SU-DHL-6 (cell line): ENCODE measurements at regions not wholly inside any gene's neighbourhood (a gene's known extent, or its start where the extent isn't known, plus 50 kb on each side); places are given as distances from the start of the nearest gene placed in this dataset.

Experiments used
- H2AFZ ChIP-seq: fragments of 200-600 bp; sonication (generic); 2 replicates; pipeline ENCODE4 v1.6.1; 2014; ENCODE audit warnings: low read depth, mild to moderate bottlenecking, moderate library complexity, mixed read lengths, antibody characterized with exemption, low read length; ENCODE audit not compliant: severe bottlenecking
- H3F3A ChIP-seq: fragments of 200-600 bp; shearing (Covaris generic); 2 replicates; pipeline ENCODE4 v1.6.0; 2016; ENCODE audit warnings: antibody characterized with exemption, mild to moderate bottlenecking; ENCODE audit not compliant: insufficient read depth
- H3K27ac ChIP-seq: fragments of 200-600 bp; sonication (generic); 2 replicates; pipeline ENCODE4 v1.5.1; 2016; ENCODE audit warnings: low read depth, mild to moderate bottlenecking, low read length, moderate library complexity, mixed read lengths
- H3K27me3 ChIP-seq: fragments of 200-600 bp; sonication (generic), shearing (Covaris generic); 2 replicates; pipeline ENCODE4 v1.6.0; 2014; ENCODE audit warnings: mild to moderate bottlenecking, low read length
- H3K36me3 ChIP-seq: fragments of 200-600 bp; sonication (generic); 2 replicates; pipeline ENCODE4 v1.6.1; 2014; ENCODE audit warnings: mild to moderate bottlenecking, low read length, mixed read lengths
- H3K4me2 ChIP-seq: fragments of 300-600, 200-600 bp; shearing (Covaris generic), sonication (generic); 2 replicates; pipeline ENCODE4 v1.6.0; 2014; ENCODE audit warnings: low read length, low read depth, mild to moderate bottlenecking; ENCODE audit not compliant: poor library complexity, severe bottlenecking
- H3K4me3 ChIP-seq: fragments of 200-600 bp; sonication (generic); 2 replicates; pipeline ENCODE4 v1.5.1; 2014; ENCODE audit warnings: antibody characterized with exemption, low read length, mild to moderate bottlenecking, mixed read lengths; ENCODE audit not compliant: insufficient read depth, poor library complexity, severe bottlenecking
- H3K79me2 ChIP-seq: fragments of 200-600 bp; sonication (generic); 2 replicates; pipeline ENCODE4 v1.6.1; 2014; ENCODE audit warnings: mild to moderate bottlenecking, low read length, moderate library complexity; ENCODE audit not compliant: insufficient read depth
- H3K9ac ChIP-seq: fragments of 200-600 bp; sonication (generic); 2 replicates; pipeline ENCODE4 v1.7.0; 2014; ENCODE audit warnings: mild to moderate bottlenecking, low read length
- H3K9me2 ChIP-seq: fragments of 200-600 bp; sonication (generic); replicated peaks from 2 replicates; pipeline ENCODE4 v1.6.1; 2014; ENCODE audit warnings: low read length; ENCODE audit not compliant: insufficient read depth
- H3K9me3 ChIP-seq: fragments of 200-600 bp; sonication (generic); 2 replicates; pipeline ENCODE4 v1.6.1; 2014; ENCODE audit warnings: low read length, mixed read lengths; ENCODE audit not compliant: insufficient read depth
- H4K20me1 ChIP-seq: fragments of 200-600 bp; sonication (generic); 2 replicates; pipeline ENCODE4 v1.6.1; 2014; ENCODE audit warnings: low read depth, mild to moderate bottlenecking, antibody characterized with exemption, low read length, moderate library complexity, mixed read lengths
- EZH2phosphoT487 ChIP-seq: fragments of 200-600 bp; sonication (generic), shearing (Covaris generic); conservative IDR thresholded peaks from 2 replicates; pipeline ENCODE4 v1.6.1; 2018; ENCODE audit warnings: mild to moderate bottlenecking, antibody characterized with exemption, low read length, moderate library complexity, mixed read lengths
- TF ChIP-seq, protein P1 (sequence below): fragments of 200-600 bp; sonication (generic); IDR thresholded peaks from one replicate; pipeline ENCODE4 v1.5.1; 2017; ENCODE audit warnings: antibody characterized with exemption, mild to moderate bottlenecking, low read length, moderate library complexity; ENCODE audit not compliant: insufficient read depth, poor library complexity, severe bottlenecking

DNA sequence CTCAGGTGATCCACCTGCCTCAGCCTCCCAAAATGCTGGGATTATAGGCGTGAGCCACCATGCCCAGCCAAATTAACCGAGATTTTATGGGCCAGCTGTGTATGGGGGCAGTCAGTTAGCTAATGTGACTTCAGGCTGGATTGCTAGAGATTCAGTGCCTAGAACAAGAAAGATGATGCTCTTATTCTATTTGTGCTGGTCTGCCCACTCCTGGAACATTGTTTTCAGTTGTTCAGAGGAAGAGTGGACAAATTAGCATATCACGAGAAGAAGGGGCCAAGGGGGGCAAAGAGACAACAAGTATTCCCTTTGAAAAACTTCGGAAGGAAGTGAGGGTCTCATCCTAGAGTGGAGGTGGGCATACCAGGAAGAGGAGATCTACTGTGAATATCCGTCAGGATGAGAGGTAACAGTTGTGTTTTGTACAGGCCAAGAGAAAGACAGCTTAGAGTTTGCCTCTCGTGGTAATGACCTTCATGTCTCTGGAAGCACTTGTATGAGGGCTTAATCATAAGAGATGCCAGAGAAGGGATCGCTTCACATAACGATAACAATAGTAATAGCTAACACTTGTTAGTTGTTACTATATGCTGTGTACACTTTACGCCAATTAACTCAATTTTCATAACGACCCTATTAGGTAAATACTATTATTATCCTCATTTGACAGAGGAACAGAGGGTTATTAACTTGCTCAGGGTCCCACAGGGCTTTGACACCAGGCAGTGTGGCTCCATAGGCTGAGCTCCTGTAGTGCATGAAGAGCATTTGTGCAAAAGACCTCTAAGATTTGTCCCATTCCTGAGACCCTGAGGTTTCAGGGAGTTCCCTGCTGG, 138.3 kb downstream of the DDX1 start:
- TF ChIP-seq, protein P1, sequence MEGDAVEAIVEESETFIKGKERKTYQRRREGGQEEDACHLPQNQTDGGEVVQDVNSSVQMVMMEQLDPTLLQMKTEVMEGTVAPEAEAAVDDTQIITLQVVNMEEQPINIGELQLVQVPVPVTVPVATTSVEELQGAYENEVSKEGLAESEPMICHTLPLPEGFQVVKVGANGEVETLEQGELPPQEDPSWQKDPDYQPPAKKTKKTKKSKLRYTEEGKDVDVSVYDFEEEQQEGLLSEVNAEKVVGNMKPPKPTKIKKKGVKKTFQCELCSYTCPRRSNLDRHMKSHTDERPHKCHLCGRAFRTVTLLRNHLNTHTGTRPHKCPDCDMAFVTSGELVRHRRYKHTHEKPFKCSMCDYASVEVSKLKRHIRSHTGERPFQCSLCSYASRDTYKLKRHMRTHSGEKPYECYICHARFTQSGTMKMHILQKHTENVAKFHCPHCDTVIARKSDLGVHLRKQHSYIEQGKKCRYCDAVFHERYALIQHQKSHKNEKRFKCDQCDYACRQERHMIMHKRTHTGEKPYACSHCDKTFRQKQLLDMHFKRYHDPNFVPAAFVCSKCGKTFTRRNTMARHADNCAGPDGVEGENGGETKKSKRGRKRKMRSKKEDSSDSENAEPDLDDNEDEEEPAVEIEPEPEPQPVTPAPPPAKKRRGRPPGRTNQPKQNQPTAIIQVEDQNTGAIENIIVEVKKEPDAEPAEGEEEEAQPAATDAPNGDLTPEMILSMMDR: no peak
- TF ChIP-seq EZH2phosphoT487: no peak
- no peaks in the 10 kb centered on the region for H3K27me3 ChIP-seq

DNA sequence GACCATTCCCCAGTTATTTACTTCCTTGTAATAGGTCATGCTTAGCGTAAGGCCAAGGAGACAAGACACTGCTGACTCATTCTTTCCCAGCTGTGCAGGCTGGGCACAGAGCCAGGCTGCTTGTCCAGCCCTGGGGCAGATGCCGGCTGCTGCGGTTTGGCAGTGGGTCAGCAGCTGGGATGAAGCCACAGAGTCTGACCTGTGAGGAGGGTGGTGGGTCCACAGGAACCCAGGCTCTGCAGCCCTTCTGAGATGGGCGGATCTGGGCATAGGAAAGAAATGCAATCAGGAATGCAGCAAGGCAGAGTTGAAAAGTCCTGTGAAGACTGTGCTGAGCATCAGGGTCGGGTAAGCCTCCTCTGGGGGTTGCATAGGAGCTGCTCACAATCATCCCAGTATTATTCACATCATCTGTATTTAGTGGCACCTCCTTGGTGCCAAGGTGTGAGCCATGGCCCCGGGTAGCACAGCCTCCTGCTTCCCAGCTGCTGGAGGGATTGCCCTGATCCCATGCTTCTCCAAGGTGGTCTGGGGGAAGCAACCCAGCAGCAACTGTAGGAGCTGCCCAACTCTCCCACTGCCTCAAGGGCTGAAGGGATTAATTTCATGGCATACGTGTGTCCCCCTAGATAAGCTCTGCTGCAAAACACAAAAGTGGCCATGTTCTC, 139.0 kb downstream of the DDX1 start:
- Histone ChIP-seq H3K4me2 (no peak overlapping the region), H3K27me3 (no peaks in the 10 kb centered on the region)

More for the DNA sequence above, 138.3 kb downstream of the DDX1 start:
- Histone ChIP-seq H3K79me2 (no peaks in the 10 kb centered on the region), H4K20me1 (no peaks in the 10 kb centered on the region), H3K36me3 (no peaks in the 10 kb centered on the region), H3K27ac (no peak overlapping the region), H2AFZ (no peak overlapping the region), H3K9me3 (no peaks in the 10 kb centered on the region), H3F3A (no peaks in the 10 kb centered on the region), H3K4me3 (no peak overlapping the region), H3K9me2 (no peaks in the 10 kb centered on the region), H3K9ac (no peak overlapping the region), H3K4me2 (no peak overlapping the region)

DNA sequence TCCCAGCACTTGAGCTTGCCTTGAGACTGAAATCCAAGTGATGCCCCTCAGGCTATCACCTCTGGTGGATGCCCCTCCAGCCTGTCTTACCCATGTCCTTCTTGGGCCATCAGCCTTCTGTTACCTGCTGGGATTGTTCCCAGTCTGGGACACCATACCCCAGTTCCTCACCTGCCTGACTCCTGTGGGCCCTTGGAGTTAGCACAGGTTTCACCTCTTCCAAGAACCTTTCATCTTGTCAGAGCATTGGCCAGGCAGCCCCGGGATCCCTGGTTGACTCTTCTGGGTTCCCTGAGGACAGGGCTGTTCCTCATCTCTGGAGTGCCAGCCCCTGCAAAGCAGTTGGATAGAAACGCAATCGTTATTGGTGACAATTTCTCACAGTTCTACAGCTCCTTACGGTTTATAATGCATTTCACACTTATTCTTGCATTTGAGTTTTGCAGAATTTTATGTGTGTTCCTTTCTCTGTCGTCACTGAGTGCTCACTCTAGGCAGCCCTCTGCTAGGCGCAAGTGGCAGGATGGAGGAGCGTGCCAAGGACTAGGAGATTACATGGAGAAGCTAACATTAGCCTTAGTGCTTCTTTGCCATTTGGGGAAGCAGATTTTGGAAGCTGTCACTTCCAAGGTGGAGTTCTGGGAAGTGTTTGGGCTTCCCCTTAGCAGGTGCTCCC, 139.7 kb downstream of the DDX1 start:
- H3K4me3 ChIP-seq: no peak overlapping the region
- H2AFZ ChIP-seq: no peak overlapping the region
- no peaks in the 10 kb centered on the region for H3K79me2 ChIP-seq
- no peaks in the 10 kb centered on the region for H3K27me3 ChIP-seq
- no peak overlapping the region for H3K9ac ChIP-seq
- no peak overlapping the region for H3K27ac ChIP-seq
- H4K20me1 ChIP-seq: no peaks in the 10 kb centered on the region
- TF ChIP-seq, protein P1: no peak
- no peak for TF ChIP-seq EZH2phosphoT487
- no peaks in the 10 kb centered on the region for H3K9me3 ChIP-seq
- H3F3A ChIP-seq: no peaks in the 10 kb centered on the region
- H3K4me2 ChIP-seq: no peak overlapping the region
- H3K36me3 ChIP-seq: no peaks in the 10 kb centered on the region
- H3K9me2 ChIP-seq: no peaks in the 10 kb centered on the region

More for the DNA sequence above, 139.0 kb downstream of the DDX1 start:
- no peak overlapping the region for H3K27ac ChIP-seq
- H3K36me3 ChIP-seq: no peaks in the 10 kb centered on the region
- no peak for TF ChIP-seq EZH2phosphoT487
- TF ChIP-seq, protein P1: no peak
- no peak overlapping the region for H3K9ac ChIP-seq
- no peaks in the 10 kb centered on the region for H4K20me1 ChIP-seq
- no peaks in the 10 kb centered on the region for H3K9me2 ChIP-seq
- H3K79me2 ChIP-seq: no peaks in the 10 kb centered on the region
- H2AFZ ChIP-seq: no peak overlapping the region
- no peak overlapping the region for H3K4me3 ChIP-seq
- H3F3A ChIP-seq: no peaks in the 10 kb centered on the region
- no peaks in the 10 kb centered on the region for H3K9me3 ChIP-seq
